ENCODE measurements at regions not wholly inside any gene's neighbourhood (a gene's known extent, or its start where the extent isn't known, plus 50 kb on each side); places are given as distances from the start of the nearest gene placed in this dataset.
"Not testable (repeated sequence)": the region's sequence is repeated elsewhere in the genome, so short reads cannot be mapped to it uniquely, and the experiment has no call there.

DNA sequence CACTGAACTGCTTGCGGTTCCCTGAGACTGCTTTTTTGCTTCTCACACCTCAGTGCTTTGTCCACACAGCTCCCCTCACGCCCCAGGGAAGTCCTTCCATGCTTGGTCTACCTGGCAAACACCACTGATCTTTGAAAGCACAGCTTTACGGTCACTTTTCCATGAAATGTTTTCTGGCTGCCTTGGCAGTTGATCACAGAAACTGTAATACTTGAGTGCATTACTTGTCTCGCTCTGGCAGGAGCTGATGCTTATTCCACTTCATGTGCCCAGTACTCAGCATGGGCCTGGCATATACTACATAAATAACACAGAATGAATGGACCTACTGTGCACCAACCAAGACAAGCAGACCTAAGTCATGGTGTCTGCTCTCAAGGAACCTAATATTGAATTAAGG, 121.1 kb downstream of the MEX3B start:
- no peaks in the 10 kb centered on the region for H3K36me3 ChIP-seq (ENCODE audit: control insufficient read depth in 4 of 4, insufficient read depth in 4 of 4, low read length in 3 of 4)
- H3K27me3 ChIP-seq (replicated peaks in 2 of 5; ENCODE audit: control insufficient read depth in 4 of 5, insufficient read depth in 5 of 5, low read length in 4 of 5): no peaks in the 10 kb centered on the region
- no peak overlapping the region for H3K4me3 ChIP-seq (ENCODE audit: control insufficient read depth in 1 of 7, extremely low read depth in 1 of 7, insufficient read depth in 4 of 7, low read depth in 2 of 7, low read length in 6 of 7)
- no peak overlapping the region for H3K27ac ChIP-seq (ENCODE audit: insufficient read depth in 1 of 2, low read depth in 1 of 2, low read length in 2 of 2, poor library complexity in 1 of 2, severe bottlenecking in 2 of 2)
- DNase-seq: no peak
- H3K9me3 ChIP-seq (ENCODE audit: control extremely low read depth in 1 of 5, control insufficient read depth in 4 of 5, insufficient read depth in 2 of 5, low read depth in 1 of 5, low read length in 4 of 5): peaks cover 0 to 16% (median 7%) of the 10 kb centered on the region in 5 experiments
- 98% methylated on average over 4 of the region's 4 CpGs for WGBS (ENCODE audit: insufficient coverage)
- H3K4me1 ChIP-seq (ENCODE audit: control extremely low read depth in 1 of 4, control insufficient read depth in 4 of 4, insufficient read depth in 4 of 4, low read length in 3 of 4): no peaks in the 10 kb centered on the region
- ChIA-PET CTCF (no interaction called here), POLR2A (no interaction called here)

- POLR2A ChIA-PET: no interaction called here
- H3K4me1 ChIP-seq (ENCODE audit: control extremely low read depth in 1 of 4, control insufficient read depth in 4 of 4, insufficient read depth in 4 of 4, low read length in 3 of 4): no peaks in the 10 kb centered on the region
Measured at GRCh38 chr15:81923561-81924350, 122.1 kb downstream of the MEX3B start.

GRCh38 chr15:81922143-81922542, 123.7 kb downstream of the MEX3B start:
- H3K27ac ChIP-seq (ENCODE audit: insufficient read depth in 1 of 2, low read depth in 1 of 2, low read length in 2 of 2, poor library complexity in 1 of 2, severe bottlenecking in 2 of 2): no peak overlapping the region
- POLR2A ChIA-PET: no interaction called here
- no peaks in the 10 kb centered on the region for H3K4me1 ChIP-seq (ENCODE audit: control extremely low read depth in 1 of 4, control insufficient read depth in 4 of 4, insufficient read depth in 4 of 4, low read length in 3 of 4)
- no peaks in the 10 kb centered on the region for H3K36me3 ChIP-seq (ENCODE audit: control insufficient read depth in 4 of 4, insufficient read depth in 4 of 4, low read length in 3 of 4)
- no peaks in the 10 kb centered on the region for H3K27me3 ChIP-seq (replicated peaks in 2 of 5; ENCODE audit: control insufficient read depth in 4 of 5, insufficient read depth in 5 of 5, low read length in 4 of 5)
- CTCF ChIA-PET: no interaction called here
- H3K9me3 ChIP-seq (ENCODE audit: control extremely low read depth in 1 of 5, control insufficient read depth in 4 of 5, insufficient read depth in 2 of 5, low read depth in 1 of 5, low read length in 4 of 5): peaks cover 4 to 39% (median 24%) of the 10 kb centered on the region in 5 experiments
- no peak overlapping the region for H3K4me3 ChIP-seq (ENCODE audit: control insufficient read depth in 1 of 7, extremely low read depth in 1 of 7, insufficient read depth in 4 of 7, low read depth in 2 of 7, low read length in 6 of 7)
- DNase-seq: no peak

More at GRCh38 chr15:81923561-81924350, 122.1 kb downstream of the MEX3B start:
- Histone ChIP-seq H3K27me3 (replicated peaks in 2 of 5; ENCODE audit: control insufficient read depth in 4 of 5, insufficient read depth in 5 of 5, low read length in 4 of 5) (no peaks in the 10 kb centered on the region), H3K27ac (ENCODE audit: insufficient read depth in 1 of 2, low read depth in 1 of 2, low read length in 2 of 2, poor library complexity in 1 of 2, severe bottlenecking in 2 of 2) (no peak overlapping the region), H3K36me3 (ENCODE audit: control insufficient read depth in 4 of 4, insufficient read depth in 4 of 4, low read length in 3 of 4) (no peaks in the 10 kb centered on the region), H3K9me3 (ENCODE audit: control extremely low read depth in 1 of 5, control insufficient read depth in 4 of 5, insufficient read depth in 2 of 5, low read depth in 1 of 5, low read length in 4 of 5) (peaks cover 3 to 26% (median 15%) of the 10 kb centered on the region in 5 experiments), H3K4me3 (ENCODE audit: control insufficient read depth in 1 of 7, extremely low read depth in 1 of 7, insufficient read depth in 4 of 7, low read depth in 2 of 7, low read length in 6 of 7) (no peak overlapping the region)
- 100% methylated on average over 1 of the region's 4 CpGs for WGBS (ENCODE audit: insufficient coverage)
- no peak for DNase-seq
- CTCF ChIA-PET: no interaction called here

- Histone ChIP-seq H3K27me3 (replicated peaks in 2 of 5; ENCODE audit: control insufficient read depth in 4 of 5, insufficient read depth in 5 of 5, low read length in 4 of 5) (no peaks in the 10 kb centered on the region), H3K27ac (ENCODE audit: insufficient read depth in 1 of 2, low read depth in 1 of 2, low read length in 2 of 2, poor library complexity in 1 of 2, severe bottlenecking in 2 of 2) (no peak overlapping the region), H3K4me3 (ENCODE audit: control insufficient read depth in 1 of 7, extremely low read depth in 1 of 7, insufficient read depth in 4 of 7, low read depth in 2 of 7, low read length in 6 of 7) (no peak overlapping the region), H3K36me3 (ENCODE audit: control insufficient read depth in 4 of 4, insufficient read depth in 4 of 4, low read length in 3 of 4) (no peaks in the 10 kb centered on the region), H3K4me1 (ENCODE audit: control extremely low read depth in 1 of 4, control insufficient read depth in 4 of 4, insufficient read depth in 4 of 4, low read length in 3 of 4) (no peaks in the 10 kb centered on the region), H3K9me3 (ENCODE audit: control extremely low read depth in 1 of 5, control insufficient read depth in 4 of 5, insufficient read depth in 2 of 5, low read depth in 1 of 5, low read length in 4 of 5) (peaks cover 4 to 39% (median 26%) of the 10 kb centered on the region in 5 experiments)
- DNase-seq: no peak
- WGBS (ENCODE audit: insufficient coverage): no CpG with 5 or more reads among the region's 1 CpG
- ChIA-PET CTCF (no interaction called here), POLR2A (no interaction called here)
Measured at GRCh38 chr15:81921163-81921562, 124.7 kb downstream of the MEX3B start.

- POLR2A ChIA-PET; H3K36me3 ChIP-seq (ENCODE audit: control insufficient read depth in 4 of 4, insufficient read depth in 4 of 4, low read length in 3 of 4); H3K4me1 ChIP-seq (ENCODE audit: control extremely low read depth in 1 of 4, control insufficient read depth in 4 of 4, insufficient read depth in 4 of 4, low read length in 3 of 4); CTCF ChIA-PET; H3K27me3 ChIP-seq (replicated peaks in 2 of 5; ENCODE audit: control insufficient read depth in 4 of 5, insufficient read depth in 5 of 5, low read length in 4 of 5); H3K27ac ChIP-seq (ENCODE audit: insufficient read depth in 1 of 2, low read depth in 1 of 2, low read length in 2 of 2, poor library complexity in 1 of 2, severe bottlenecking in 2 of 2): not testable (repeated sequence)
- H3K4me3 ChIP-seq (ENCODE audit: control insufficient read depth in 1 of 7, extremely low read depth in 1 of 7, insufficient read depth in 4 of 7, low read depth in 2 of 7, low read length in 6 of 7): peak overlapping the region in 1 of 7 experiments; percentile 39
- WGBS (ENCODE audit: insufficient coverage): 100% methylated on average over 1 of the region's 1 CpG
- DNase-seq: peak in 2 of 3 donors; percentile 19 to 21
- H3K9me3 ChIP-seq (ENCODE audit: control extremely low read depth in 1 of 5, control insufficient read depth in 4 of 5, insufficient read depth in 2 of 5, low read depth in 1 of 5, low read length in 4 of 5): peaks cover 3 to 39% (median 26%) of the 10 kb centered on the region in 5 experiments
Measured at GRCh38 chr15:81918767-81919166, 127.1 kb downstream of the MEX3B start.

- no peak for DNase-seq
- ChIA-PET CTCF (no interaction called here), POLR2A (no interaction called here)
- no peak overlapping the region for H3K27ac ChIP-seq (ENCODE audit: insufficient read depth in 1 of 2, low read depth in 1 of 2, low read length in 2 of 2, poor library complexity in 1 of 2, severe bottlenecking in 2 of 2)
- no peak overlapping the region for H3K4me3 ChIP-seq (ENCODE audit: control insufficient read depth in 1 of 7, extremely low read depth in 1 of 7, insufficient read depth in 4 of 7, low read depth in 2 of 7, low read length in 6 of 7)
- peaks cover 0 to 6% (median 0%) of the 10 kb centered on the region in 4 experiments for H3K4me1 ChIP-seq (ENCODE audit: control extremely low read depth in 1 of 4, control insufficient read depth in 4 of 4, insufficient read depth in 4 of 4, low read length in 3 of 4)
- no peaks in the 10 kb centered on the region for H3K36me3 ChIP-seq (ENCODE audit: control insufficient read depth in 4 of 4, insufficient read depth in 4 of 4, low read length in 3 of 4)
- H3K27me3 ChIP-seq (replicated peaks in 2 of 5; ENCODE audit: control insufficient read depth in 4 of 5, insufficient read depth in 5 of 5, low read length in 4 of 5): no peaks in the 10 kb centered on the region
- peaks cover 3 to 38% (median 26%) of the 10 kb centered on the region in 5 experiments for H3K9me3 ChIP-seq (ENCODE audit: control extremely low read depth in 1 of 5, control insufficient read depth in 4 of 5, insufficient read depth in 2 of 5, low read depth in 1 of 5, low read length in 4 of 5)
Measured at GRCh38 chr15:81916451-81916850, 129.4 kb downstream of the MEX3B start.

DNA sequence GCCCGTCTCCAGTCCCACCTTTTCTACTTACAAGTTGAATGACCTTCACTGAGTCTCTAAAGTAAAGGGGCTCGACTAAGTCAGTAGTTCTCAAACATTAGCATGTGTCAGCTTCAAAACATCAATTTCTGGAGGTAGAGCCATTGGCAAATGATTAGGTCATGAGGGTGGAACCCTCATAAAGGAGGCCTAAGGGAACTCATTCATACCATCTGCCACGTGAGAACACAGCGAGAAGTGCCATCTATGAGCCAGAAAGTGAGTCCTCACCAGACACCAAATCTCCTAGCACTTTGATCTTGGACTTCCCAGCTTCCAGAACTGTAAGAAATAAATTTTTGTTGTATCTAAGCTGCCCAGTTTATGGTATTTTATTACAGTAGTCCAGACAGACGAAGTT, 129.8 kb downstream of the MEX3B start:
- WGBS (ENCODE audit: insufficient coverage): 100% methylated on average over 3 of the region's 5 CpGs
- H3K27me3 ChIP-seq (replicated peaks in 2 of 5; ENCODE audit: control insufficient read depth in 4 of 5, insufficient read depth in 5 of 5, low read length in 4 of 5): no peaks in the 10 kb centered on the region
- ChIA-PET CTCF (no interaction called here), POLR2A (no interaction called here)
- peaks cover 3 to 33% (median 24%) of the 10 kb centered on the region in 5 experiments for H3K9me3 ChIP-seq (ENCODE audit: control extremely low read depth in 1 of 5, control insufficient read depth in 4 of 5, insufficient read depth in 2 of 5, low read depth in 1 of 5, low read length in 4 of 5)
- no peak overlapping the region for H3K4me3 ChIP-seq (ENCODE audit: control insufficient read depth in 1 of 7, extremely low read depth in 1 of 7, insufficient read depth in 4 of 7, low read depth in 2 of 7, low read length in 6 of 7)
- no peak overlapping the region for H3K27ac ChIP-seq (ENCODE audit: insufficient read depth in 1 of 2, low read depth in 1 of 2, low read length in 2 of 2, poor library complexity in 1 of 2, severe bottlenecking in 2 of 2)
- no peak for DNase-seq
- peaks cover 0 to 10% (median under 1%) of the 10 kb centered on the region in 4 experiments for H3K4me1 ChIP-seq (ENCODE audit: control extremely low read depth in 1 of 4, control insufficient read depth in 4 of 4, insufficient read depth in 4 of 4, low read length in 3 of 4)
- no peaks in the 10 kb centered on the region for H3K36me3 ChIP-seq (ENCODE audit: control insufficient read depth in 4 of 4, insufficient read depth in 4 of 4, low read length in 3 of 4)

All from common myeloid progenitor, CD34-positive (primary cell).